ENCODE measurements at regions not wholly inside any gene's neighbourhood (a gene's known extent, or its start where the extent isn't known, plus 50 kb on each side); places are given as distances from the start of the nearest gene placed in this dataset.
"Not testable (repeated sequence)": the region's sequence is repeated elsewhere in the genome, so short reads cannot be mapped to it uniquely, and the experiment has no call there.

GRCh38 chr5:57724836-57725235 is 242.2 kb upstream of the ACTBL2 start:
- no peak for DNase-seq

GRCh38 chr5:57721226-57721625 is 238.6 kb upstream of the ACTBL2 start:
- DNase-seq = no peak

- DNase-seq = no peak
Measured at GRCh38 chr5:57720656-57721055, 238.0 kb upstream of the ACTBL2 start.

GRCh38 chr5:57719216-57719615 is 236.6 kb upstream of the ACTBL2 start:
- DNase-seq = no peak

- no peak for DNase-seq
Measured at GRCh38 chr5:57718155-57718554, 235.5 kb upstream of the ACTBL2 start.

- DNase-seq = no peak
Measured at GRCh38 chr5:57717555-57717954, 234.9 kb upstream of the ACTBL2 start.

- no peak for DNase-seq
Measured at GRCh38 chr5:57716661-57717060, 234.1 kb upstream of the ACTBL2 start.

- no peak for DNase-seq
Measured at GRCh38 chr5:57715296-57715695, 232.7 kb upstream of the ACTBL2 start.

- DNase-seq = not testable (repeated sequence)
Measured at GRCh38 chr5:57713535-57713934, 230.9 kb upstream of the ACTBL2 start.

GRCh38 chr5:57711946-57712345 is 229.3 kb upstream of the ACTBL2 start:
- no peak for DNase-seq

- DNase-seq = no peak
Measured at GRCh38 chr5:57711471-57711870, 228.9 kb upstream of the ACTBL2 start.

- no peak for DNase-seq
Measured at GRCh38 chr5:57710126-57710525, 227.5 kb upstream of the ACTBL2 start.

- no peak for DNase-seq
Measured at GRCh38 chr5:57705769-57706168, 223.2 kb upstream of the ACTBL2 start.

- DNase-seq = no peak
Measured at GRCh38 chr5:57703721-57704120, 221.1 kb upstream of the ACTBL2 start.

- DNase-seq = no peak
Measured at GRCh38 chr5:57700484-57700883, 217.9 kb upstream of the ACTBL2 start.

GRCh38 chr5:57700072-57700471 is 217.5 kb upstream of the ACTBL2 start:
- no peak for DNase-seq

- no peak for DNase-seq
Measured at GRCh38 chr5:57698802-57699201, 216.2 kb upstream of the ACTBL2 start.

GRCh38 chr5:57698086-57698485 is 215.5 kb upstream of the ACTBL2 start:
- DNase-seq = no peak

GRCh38 chr5:57696825-57697570 is 214.4 kb upstream of the ACTBL2 start:
- no peak for DNase-seq

GRCh38 chr5:57696389-57696769 is 213.8 kb upstream of the ACTBL2 start:
- no peak for DNase-seq

GRCh38 chr5:57695706-57696388 is 213.2 kb upstream of the ACTBL2 start:
- no peak for DNase-seq

GRCh38 chr5:57695179-57695578 is 212.6 kb upstream of the ACTBL2 start:
- no peak for DNase-seq

- no peak for DNase-seq
Measured at GRCh38 chr5:57693488-57694305, 211.1 kb upstream of the ACTBL2 start.

Data from activated CD4-positive, alpha-beta T cell treated with anti-CD3 and anti-CD28 coated beads, Interleukin-2, amount 50 U/mL, for 48 hours (primary cell).